Activated naive CD4-positive, alpha-beta T cell treated with anti-CD3 and anti-CD28 coated beads, Interleukin-2, amount 50 U/mL, for 16 hours (primary cell): ENCODE measurements at regions not wholly inside any gene's neighbourhood (a gene's known extent, or its start where the extent isn't known, plus 50 kb on each side); places are given as distances from the start of the nearest gene placed in this dataset.
"Not testable (repeated sequence)": the region's sequence is repeated elsewhere in the genome, so short reads cannot be mapped to it uniquely, and the experiment has no call there.

Source experiments
- DNase-seq: peaks from one replicate; pipeline ENCODE4 v3.0.0-alpha.2; 2020

GRCh38 chr6:72457738-72458137 is 164.1 kb upstream of the KCNQ5 start:
- DNase-seq: no peak

DNA sequence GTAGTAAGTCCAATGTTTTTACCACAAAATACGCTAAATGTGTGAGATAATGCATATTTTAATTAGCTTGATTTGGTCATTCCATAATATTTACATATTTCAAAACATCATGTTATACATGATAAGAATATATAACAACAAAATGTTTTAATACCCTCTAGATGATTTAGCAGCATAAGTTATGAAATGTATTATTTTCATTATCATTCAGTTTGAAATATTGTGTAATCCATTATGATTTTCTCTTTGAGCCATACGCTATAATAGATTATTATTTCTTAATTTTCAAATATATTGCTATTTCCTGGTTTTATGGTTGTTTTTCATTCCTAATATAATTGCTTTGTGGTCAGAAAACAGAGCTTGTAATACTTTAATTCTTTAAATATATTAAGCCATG is 163.3 kb upstream of the KCNQ5 start:
- no peak for DNase-seq

DNA sequence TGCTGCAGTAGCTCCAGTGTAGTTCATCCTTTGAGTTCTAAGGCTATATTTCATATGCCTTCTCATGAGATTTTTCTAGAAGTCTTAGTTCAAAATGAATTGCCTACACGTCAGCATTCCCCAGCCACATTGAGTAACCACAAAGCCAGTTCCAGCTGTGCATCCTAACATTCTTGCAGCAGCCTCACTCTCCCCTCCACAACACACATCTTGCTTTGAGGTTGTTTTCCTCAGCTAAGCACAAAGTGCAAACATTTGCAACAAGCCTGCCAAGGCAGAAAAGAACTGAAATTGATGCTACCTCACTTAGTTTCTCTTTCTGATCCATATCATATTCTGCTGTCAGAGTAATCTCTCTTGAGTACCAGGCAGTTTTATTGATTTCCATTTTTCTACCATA is 160.7 kb upstream of the KCNQ5 start:
- no peak for DNase-seq

DNA sequence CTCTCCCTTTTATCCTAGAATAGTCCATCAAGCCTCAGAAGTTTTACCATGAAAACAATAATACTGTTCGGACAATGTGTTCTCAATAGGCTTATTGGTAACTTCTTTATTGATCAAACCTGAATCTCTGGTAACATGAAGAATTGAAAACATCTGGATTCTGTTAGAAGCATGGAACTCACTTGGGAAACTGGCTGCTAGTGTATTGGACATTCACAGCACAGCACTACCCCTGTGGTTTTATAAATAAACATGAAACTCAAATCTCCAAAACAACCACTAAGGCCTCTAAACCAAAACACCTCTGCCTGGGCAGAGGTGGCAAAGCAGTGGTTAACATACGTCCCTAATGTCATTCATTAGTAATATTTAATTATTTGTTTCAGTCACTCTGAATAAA is 157.6 kb upstream of the KCNQ5 start:
- DNase-seq: no peak

DNA sequence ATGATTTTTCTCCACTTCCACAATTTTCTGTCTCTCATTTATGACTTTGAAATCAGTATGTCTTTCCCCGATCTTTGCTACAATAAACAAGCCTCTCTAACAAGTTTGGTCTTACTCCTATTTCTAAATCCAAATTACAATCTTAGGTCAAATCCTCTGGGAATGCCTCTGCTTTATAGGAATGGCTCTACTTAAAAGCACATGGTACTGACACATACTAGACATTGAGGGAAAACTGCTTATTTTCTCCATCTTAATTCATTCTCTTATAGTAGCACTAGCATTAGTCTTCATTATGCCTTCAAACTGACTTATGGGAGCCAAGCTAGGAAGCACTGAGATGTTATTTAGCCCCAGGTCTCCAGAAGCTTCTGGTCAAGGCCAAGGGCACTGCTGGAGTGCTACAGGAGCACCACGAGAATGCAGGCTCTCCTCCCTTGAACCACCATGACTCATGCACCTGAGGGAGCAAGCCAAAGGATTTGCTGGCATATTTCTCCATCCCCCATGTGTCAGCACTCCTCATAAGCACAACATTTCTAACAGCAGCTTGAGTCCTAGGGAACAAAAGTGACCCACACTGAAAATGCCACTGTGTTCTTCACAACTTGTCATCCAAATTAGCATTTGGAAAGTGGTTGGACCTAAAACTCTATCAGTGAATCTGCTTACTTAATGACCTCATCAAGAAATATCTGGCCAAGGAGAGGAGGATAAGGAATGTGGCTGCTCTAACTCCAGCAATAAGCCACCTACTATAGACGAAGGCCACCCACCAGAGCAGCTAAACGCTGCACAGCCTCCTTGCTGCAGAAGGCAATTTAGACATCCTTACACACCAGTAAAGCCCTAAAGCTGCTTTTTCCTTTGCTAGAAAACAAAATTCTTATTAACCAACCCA is 156.8 kb upstream of the KCNQ5 start:
- DNase-seq: no peak

- DNase-seq: no peak
Measured at GRCh38 chr6:72466471-72466870, 155.4 kb upstream of the KCNQ5 start.

GRCh38 chr6:72466971-72467566 is 154.8 kb upstream of the KCNQ5 start:
- DNase-seq: no peak

DNA sequence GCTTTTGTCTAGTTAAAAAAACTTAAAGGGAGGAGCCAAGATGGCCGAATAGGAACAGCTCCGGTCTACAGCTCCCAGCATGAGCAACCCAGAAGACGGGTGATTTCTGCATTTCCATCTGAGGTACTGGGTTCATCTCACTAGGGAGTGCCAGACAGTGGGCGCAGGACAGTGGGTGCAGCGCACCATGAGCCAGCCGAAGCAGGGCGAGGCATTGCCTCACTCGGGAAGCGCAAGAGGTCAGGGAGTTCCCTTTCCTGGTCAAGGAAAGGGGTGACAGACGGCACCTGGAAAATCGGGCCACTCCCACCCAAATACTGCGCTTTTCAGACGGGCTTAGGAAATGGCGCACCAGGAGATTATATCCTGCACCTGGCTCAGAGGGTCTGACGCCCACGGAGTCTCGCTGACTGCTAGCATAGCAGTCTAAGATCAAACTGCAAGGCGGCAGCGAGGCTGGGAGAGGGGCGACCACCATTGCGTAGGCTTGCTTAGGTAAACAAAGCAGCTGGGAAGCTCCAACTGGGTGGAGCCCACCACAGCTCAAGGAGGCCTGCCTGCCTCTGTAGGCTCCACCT is 152.4 kb upstream of the KCNQ5 start:
- DNase-seq: not testable (repeated sequence)

DNA sequence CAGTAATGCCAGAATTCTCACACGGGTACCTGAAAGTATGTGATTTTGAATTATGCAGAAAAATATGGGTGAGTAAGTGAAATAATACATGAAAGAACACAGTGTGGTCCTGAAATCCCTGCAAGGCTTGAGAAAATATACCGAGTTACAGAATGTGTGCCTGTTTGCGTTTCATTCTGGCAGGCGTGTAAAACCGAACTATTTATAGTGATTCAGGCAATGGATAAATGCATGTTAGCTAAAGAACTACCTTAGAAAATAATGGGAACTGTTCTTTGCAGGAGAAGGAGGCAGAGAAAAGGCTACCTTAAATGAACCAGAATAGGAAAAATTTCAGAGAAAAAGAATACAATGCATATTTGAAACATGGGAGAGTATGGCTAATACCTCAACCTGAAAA is 145.8 kb upstream of the KCNQ5 start:
- no peak for DNase-seq

DNA sequence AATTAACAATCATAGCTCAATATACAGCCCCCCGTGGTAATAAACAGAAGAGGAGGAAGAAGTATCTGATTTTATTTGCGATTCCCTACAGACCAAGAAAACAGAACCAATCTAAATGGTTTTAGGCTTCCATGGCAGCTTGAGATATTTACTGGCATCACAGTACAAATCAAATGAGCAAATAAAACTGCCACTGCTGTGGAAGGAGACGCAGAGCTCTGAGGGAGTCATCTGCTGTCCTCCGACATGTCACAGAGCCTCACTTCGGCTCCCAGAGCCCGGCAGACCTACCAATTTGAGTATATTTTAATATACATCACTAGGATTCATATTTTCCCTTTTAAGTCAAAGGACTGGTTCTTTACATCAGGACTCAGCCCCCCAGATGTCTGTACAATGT is 145.2 kb upstream of the KCNQ5 start:
- DNase-seq: no peak

DNA sequence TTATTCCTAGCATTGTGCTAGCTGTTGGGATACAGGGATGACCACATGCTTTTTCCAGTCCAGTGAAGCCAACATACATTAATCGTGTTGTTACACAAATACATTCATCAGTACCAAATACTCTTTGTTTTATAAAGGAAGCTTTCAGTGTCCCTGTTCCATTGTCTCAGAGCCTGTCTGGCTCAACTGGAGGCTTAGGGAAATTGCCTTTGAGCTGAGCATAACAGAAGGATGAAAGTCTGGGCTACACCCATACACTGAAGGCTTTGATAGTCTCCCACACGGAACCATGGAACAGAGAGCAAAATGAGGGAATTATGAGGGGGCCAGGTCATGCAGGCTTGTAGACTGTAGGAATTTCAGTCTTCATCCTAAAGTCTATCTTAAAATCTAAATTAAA is 126.4 kb upstream of the KCNQ5 start:
- no peak for DNase-seq

DNA sequence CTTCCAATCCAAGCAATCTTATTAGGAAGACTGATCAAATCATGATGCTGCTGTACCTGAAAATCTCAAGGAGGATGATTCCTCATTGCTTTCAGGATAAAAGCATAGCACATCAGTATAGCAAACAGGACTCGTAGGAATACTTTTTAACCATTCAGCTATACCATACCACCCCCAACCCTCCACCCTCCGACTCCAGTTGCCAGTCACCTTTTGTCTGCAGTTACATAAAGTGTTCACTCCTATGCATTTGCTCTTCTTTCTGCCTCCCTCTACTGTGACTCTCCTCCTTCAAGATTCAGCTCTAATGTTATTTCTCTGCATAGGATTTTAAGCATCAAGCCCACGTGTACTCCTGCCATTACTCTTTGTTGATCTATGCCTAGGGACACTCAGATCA is 124.7 kb upstream of the KCNQ5 start:
- no peak for DNase-seq

GRCh38 chr6:72500669-72501068 is 121.2 kb upstream of the KCNQ5 start:
- DNase-seq: no peak

DNA sequence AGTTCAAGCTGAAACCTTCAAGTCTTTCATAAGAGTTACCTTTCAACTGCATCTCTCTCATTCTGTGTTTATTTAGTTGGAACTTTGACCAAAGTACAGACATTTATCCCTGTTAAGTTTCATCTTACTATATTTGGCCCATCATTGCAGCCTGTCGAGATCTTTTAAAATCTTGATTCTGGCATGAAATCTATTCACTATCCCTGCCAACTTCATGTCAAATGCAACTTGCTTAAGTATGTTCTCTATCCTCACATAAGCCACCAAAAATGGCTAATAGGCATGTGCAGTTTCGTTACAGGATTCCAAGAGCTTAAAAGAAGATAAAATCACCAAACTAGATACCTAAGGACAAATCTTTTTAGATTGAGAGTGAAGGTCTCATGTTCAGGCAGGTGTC is 117.5 kb upstream of the KCNQ5 start:
- DNase-seq: no peak

DNA sequence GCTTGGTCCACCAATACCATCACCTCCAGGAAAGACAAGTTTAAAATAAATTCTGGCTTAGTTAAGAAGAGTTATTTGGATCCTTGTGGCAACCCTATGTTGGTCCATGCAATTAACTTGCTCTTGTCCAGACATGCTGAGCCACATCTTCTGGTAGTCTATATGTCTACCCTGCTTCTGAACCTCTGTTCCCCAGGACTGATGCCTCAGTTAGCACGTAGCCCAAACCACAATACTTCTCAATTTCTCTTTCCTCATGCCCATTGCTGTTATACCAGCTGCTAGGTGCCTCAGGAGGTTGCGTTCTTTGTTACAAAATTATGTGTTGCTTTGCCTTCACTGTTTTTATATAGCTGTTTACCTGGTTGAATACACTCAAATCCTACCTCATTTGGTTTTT is 116.4 kb upstream of the KCNQ5 start:
- DNase-seq: no peak

DNA sequence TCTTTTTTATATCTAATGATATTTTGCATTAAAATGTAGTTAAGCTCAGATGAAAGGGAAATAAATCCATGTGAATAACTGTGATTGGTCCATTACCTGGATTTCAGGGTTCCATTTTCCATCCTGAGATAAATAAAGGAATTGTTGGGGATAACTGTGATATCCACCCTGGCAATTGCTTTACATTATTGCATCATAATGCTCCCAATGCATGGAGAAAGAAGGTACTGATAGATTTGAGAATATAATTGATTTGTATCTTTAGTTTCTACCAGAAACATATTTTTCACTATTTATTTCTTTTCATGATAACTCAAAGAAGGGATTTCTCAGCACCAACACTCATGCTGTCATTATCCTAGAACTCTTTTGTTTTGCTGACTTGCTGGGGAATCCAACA is 102.0 kb upstream of the KCNQ5 start:
- no peak for DNase-seq

DNA sequence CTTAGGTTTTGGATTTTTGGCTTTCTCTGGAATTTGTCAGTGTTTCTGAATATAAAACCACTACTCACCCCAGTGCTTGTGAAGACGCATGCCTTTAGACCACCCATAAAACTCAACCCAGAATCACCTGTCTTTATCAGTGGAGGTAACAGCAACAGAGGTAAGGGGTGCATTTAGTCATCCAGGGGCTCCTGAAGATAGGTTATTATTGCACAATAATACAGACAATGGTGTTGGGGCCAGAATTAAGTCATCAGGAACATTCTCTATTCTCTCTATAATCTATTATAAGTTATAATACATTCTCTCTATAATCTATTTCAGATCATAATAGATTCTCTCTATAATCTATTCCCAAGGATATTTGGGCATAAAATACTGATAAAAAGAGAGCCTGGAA is 100.2 kb upstream of the KCNQ5 start:
- DNase-seq: no peak

GRCh38 chr6:72522735-72523141 is 99.1 kb upstream of the KCNQ5 start:
- peak; percentile 25 for DNase-seq

GRCh38 chr6:72524011-72524645 is 97.7 kb upstream of the KCNQ5 start:
- DNase-seq: no peak

GRCh38 chr6:72525821-72526510 is 95.9 kb upstream of the KCNQ5 start:
- DNase-seq: no peak

GRCh38 chr6:72530152-72530551 is 91.7 kb upstream of the KCNQ5 start:
- DNase-seq: no peak

DNA sequence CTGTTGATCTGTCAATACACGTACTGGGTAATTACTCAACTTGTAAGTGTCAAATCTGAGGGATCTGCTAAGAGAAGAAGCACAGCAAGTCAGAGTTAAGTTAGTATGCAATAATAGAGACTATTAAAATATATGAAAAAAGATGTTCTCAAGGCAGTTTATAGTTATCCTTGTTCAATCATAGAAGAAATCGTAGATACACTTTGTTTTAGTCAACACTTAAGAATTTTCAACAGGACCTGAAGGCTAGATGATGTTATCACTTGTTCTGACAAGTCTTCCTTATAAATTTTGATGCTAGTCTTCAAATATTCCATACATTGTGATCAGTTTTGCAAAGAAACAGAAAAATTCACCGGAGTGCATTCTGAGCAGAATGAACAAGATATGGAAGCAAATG is 91.1 kb upstream of the KCNQ5 start:
- no peak for DNase-seq

GRCh38 chr6:72533606-72534005 is 88.3 kb upstream of the KCNQ5 start:
- no peak for DNase-seq
